Heart left ventricle (tissue), 16 donors: ENCODE measurements at regions not wholly inside any gene's neighbourhood (a gene's known extent, or its start where the extent isn't known, plus 50 kb on each side); places are given as distances from the start of the nearest gene placed in this dataset.
A peak's percentile ranks its signal among the peaks of the same experiment; 100 is the strongest.

Experiments used
- ATAC-seq, 4 donors: fragments of 200-7000 bp; cut with Tn5 transposase; one replicate each; pipeline ENCODE4 v1.9.1; 2020 to 2022; ENCODE audit warnings: moderate library complexity in 4 of 4, mild to moderate bottlenecking in 3 of 4, moderate number of reproducible peaks in 1 of 4
- DNase-seq, 5 donors: peaks; one replicate each; pipeline ENCODE4 v3.0.0-alpha.2; 2020
- H3K27ac ChIP-seq, 12 donors: fragments of 200-600 bp; sonication (generic) in 4 of 12; one replicate each; pipeline versions ENCODE4 v1.5.0 to v1.8.0; 2016 to 2022; ENCODE audit warnings: mild to moderate bottlenecking in 2 of 12
- H3K27me3 ChIP-seq, 9 donors: fragments of 200-600 bp; sonication (generic) in 2 of 9; one replicate each; pipeline versions ENCODE4 v1.5.1 to v1.8.0; 2016 to 2022; ENCODE audit warnings: mild to moderate bottlenecking in 3 of 9
- H3K36me3 ChIP-seq, 9 donors: fragments of 200-600 bp; sonication (generic) in 2 of 9; one replicate each; pipeline versions ENCODE4 v1.5.0 to v1.8.0; 2018 to 2022; ENCODE audit warnings: mild to moderate bottlenecking in 2 of 9
- H3K4me1 ChIP-seq, 12 donors: fragments of 200-600 bp; sonication (generic) in 4 of 12; one replicate each; pipeline versions ENCODE4 v1.5.0 to v1.8.0; 2016 to 2022; ENCODE audit warnings: mild to moderate bottlenecking in 3 of 12
- H3K4me3 ChIP-seq, 12 donors: fragments of 200-600 bp; sonication (generic) in 4 of 12; one replicate each; pipeline versions ENCODE4 v1.5.0 to v1.8.0; 2017 to 2022; ENCODE audit warnings: mild to moderate bottlenecking in 9 of 12, moderate library complexity in 4 of 12
- H3K9me3 ChIP-seq, 12 donors: fragments of 200-600 bp; sonication (generic) in 4 of 12; one replicate each; pipeline versions ENCODE4 v1.5.0 to v1.8.0; 2016 to 2022; ENCODE audit warnings: mild to moderate bottlenecking in 1 of 12
- CTCF ChIP-seq, 12 donors: fragments of 200-600 bp; sonication (generic) in 4 of 12; IDR thresholded peaks; one replicate each; pipeline versions ENCODE4 v1.5.0 to v1.8.0; 2018 to 2022; ENCODE audit warnings: antibody characterized with exemption in 12 of 12, mild to moderate bottlenecking in 5 of 12
- POLR2A ChIP-seq, 2 donors: fragments of 450-650 bp; IDR thresholded peaks; one replicate each; pipeline ENCODE4 v1.6.1; 2017; ENCODE audit warnings: antibody characterized with exemption in 2 of 2, mild to moderate bottlenecking in 2 of 2, moderate library complexity in 2 of 2
- WGBS, 4 donors: extraction: QIAGEN DNeasy Blood & Tissue Kit in 2 of 4; methylation state at CpG; one replicate each; pipeline versions ENCODE4 v1.1.5 to v1.1.7; 2013 to 2018; 5-methylcytosine and 5-hydroxymethylcytosine counted together
- intact Hi-C, 10 donors: fragments of 100-400 bp; cut with DNase I; formaldehyde crosslinking; loops; one replicate each; pipeline versions ENCODE4 v1.11.1 to v1.14.2; 2022
- donor health status: ischemic (EF 13 %, LVEDD 7.1; RV severe dilation, severe dysfunction).
- donor health status: healthy with polysubstance abuse.
- donor health status: DM: no; HTN: yes; CAD: no.
- donor health status: DM: no; HTN: no; CAD: no.
- donor health status: ischemic (EF 25% LVEDD 6.9; RV normal size, moderate dysfunction).
- donor health status: ischemic (EF 25% LVEDD 5.7; RV mildly dilated, moderate dysfunction).
- donor health status: healthy.
- donor health status: DM: yes; HTN: yes; CAD: no.
- donor health status: ischemic (EF 35%, LVEDD 5.7; RV mildly dilated, moderate dysfunction).
- donor health status: nonischemic (EF 11% LVEDD 7.7; RV severe dilation, severe dysfunction).
- donor health status: DM: yes; HTN: yes; CAD: no.
- donor health status: PGD.
- donor health status: ischemic (EF 29% LVEDD 5.4; RV normal size, mild dysfunction).
- donor health status: nonischemic (EF 23%, LVEDD 6.1; RV moderate dilation, normal function).

- no peak for ATAC-seq
- DNase-seq: no peak
- no peak for TF ChIP-seq POLR2A (IDR thresholded peaks at IDR 0.05)
- no peak for TF ChIP-seq CTCF (IDR thresholded peaks at IDR 0.05)
- H3K4me3 ChIP-seq: no peak overlapping the region
- peaks cover 0 to 22% (median 9%) of the 10 kb centered on the region in 12 donors for H3K4me1 ChIP-seq
- no peaks in the 10 kb centered on the region for H3K27me3 ChIP-seq
- no peaks in the 10 kb centered on the region for H3K9me3 ChIP-seq
- no peaks in the 10 kb centered on the region for H3K36me3 ChIP-seq
- intact Hi-C loops: loop anchor here in 2 of 10 donors (5.0 to 10.0 kb wide), 3 partner anchors 48 to 78 kb away; no protein-coding TSS in a partner anchor
- WGBS, 4 donors: 78 to 88% (median 84%) methylated on average over 2 of the region's 2 CpGs
- H3K27ac ChIP-seq: peak overlapping the region in 1 of 12 donors; percentile 60
Measured at GRCh38 chr4:112859456-112860184, 189.8 kb upstream of the ANK2 start.

GRCh38 chr4:112860830-112861690, 188.4 kb upstream of the ANK2 start:
- Histone ChIP-seq H3K27me3 (no peaks in the 10 kb centered on the region), H3K27ac (peak overlapping the region in 4 of 12 donors; percentile 6 to 60 (median 20)), H3K4me3 (no peak overlapping the region), H3K4me1 (peaks cover 0 to 14% (median 6%) of the 10 kb centered on the region in 12 donors), H3K9me3 (no peaks in the 10 kb centered on the region), H3K36me3 (no peaks in the 10 kb centered on the region)
- TF ChIP-seq CTCF (IDR thresholded peaks at IDR 0.05) (no peak), POLR2A (IDR thresholded peaks at IDR 0.05) (no peak)
- DNase-seq: no peak
- intact Hi-C loops: no loop called here
- ATAC-seq: no peak
- WGBS, 4 donors: 59 to 68% (median 62%) methylated on average over 5 of the region's 5 CpGs

GRCh38 chr4:112861691-112862674, 187.5 kb upstream of the ANK2 start:
- 57 to 67% (median 61%) methylated on average over 3 of the region's 3 CpGs for WGBS, 4 donors
- ATAC-seq (no peak), DNase-seq (no peak)
- no peak overlapping the region for H3K4me3 ChIP-seq
- H3K9me3 ChIP-seq: no peaks in the 10 kb centered on the region
- intact Hi-C loops: no loop called here
- H3K27me3 ChIP-seq: no peaks in the 10 kb centered on the region
- no peaks in the 10 kb centered on the region for H3K36me3 ChIP-seq
- TF ChIP-seq POLR2A (IDR thresholded peaks at IDR 0.05) (no peak), CTCF (IDR thresholded peaks at IDR 0.05) (no peak)
- peaks cover 0 to 14% (median 6%) of the 10 kb centered on the region in 12 donors for H3K4me1 ChIP-seq
- H3K27ac ChIP-seq: peak overlapping the region in 4 of 12 donors; percentile 6 to 60 (median 20)
